ENCODE measurements at regions not wholly inside any gene's neighbourhood (a gene's known extent, or its start where the extent isn't known, plus 50 kb on each side); places are given as distances from the start of the nearest gene placed in this dataset.

DNA sequence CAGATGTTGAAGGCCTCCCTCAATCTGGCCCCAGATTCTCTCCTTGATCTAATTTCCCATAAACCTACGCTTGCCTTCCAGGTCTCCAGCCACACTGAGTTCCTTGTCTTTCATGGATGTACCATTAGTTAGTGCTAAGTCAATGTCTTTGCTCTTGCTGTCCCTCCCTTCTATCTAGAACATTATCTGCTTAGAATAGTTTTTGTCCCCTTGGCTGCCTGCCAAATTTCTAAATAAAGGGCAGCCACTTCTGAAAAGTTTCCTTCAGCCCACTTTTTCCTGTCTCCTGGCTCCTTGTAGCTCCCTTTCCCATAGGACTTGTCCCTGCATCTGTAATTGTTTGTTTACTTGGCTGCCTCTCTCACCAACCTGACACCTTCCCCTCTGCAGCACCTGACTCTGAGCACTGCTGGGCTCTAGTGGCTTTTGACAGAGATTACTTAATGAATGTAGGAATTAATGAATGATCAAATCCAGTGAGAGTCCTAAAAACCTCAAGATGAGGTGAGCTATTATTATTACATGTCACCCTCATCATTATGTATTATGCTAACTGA lies 58.3 kb downstream of the CXCL12 start:
- Histone ChIP-seq H3K4me3 (ENCODE audit: low read depth, low read length) (no peak overlapping the region), H3K36me3 (no peaks in the 10 kb centered on the region), H3K27me3 (no peaks in the 10 kb centered on the region), H3K4me1 (no peaks in the 10 kb centered on the region), H3K9me3 (no peaks in the 10 kb centered on the region)
- TF ChIP-seq, protein P1, sequence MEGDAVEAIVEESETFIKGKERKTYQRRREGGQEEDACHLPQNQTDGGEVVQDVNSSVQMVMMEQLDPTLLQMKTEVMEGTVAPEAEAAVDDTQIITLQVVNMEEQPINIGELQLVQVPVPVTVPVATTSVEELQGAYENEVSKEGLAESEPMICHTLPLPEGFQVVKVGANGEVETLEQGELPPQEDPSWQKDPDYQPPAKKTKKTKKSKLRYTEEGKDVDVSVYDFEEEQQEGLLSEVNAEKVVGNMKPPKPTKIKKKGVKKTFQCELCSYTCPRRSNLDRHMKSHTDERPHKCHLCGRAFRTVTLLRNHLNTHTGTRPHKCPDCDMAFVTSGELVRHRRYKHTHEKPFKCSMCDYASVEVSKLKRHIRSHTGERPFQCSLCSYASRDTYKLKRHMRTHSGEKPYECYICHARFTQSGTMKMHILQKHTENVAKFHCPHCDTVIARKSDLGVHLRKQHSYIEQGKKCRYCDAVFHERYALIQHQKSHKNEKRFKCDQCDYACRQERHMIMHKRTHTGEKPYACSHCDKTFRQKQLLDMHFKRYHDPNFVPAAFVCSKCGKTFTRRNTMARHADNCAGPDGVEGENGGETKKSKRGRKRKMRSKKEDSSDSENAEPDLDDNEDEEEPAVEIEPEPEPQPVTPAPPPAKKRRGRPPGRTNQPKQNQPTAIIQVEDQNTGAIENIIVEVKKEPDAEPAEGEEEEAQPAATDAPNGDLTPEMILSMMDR (IDR thresholded peaks at IDR 0.05; ENCODE audit: low read depth, low read length): no peak
- no peak for DNase-seq

GRCh38 chr10:44325596-44326307 lies 59.1 kb downstream of the CXCL12 start:
- DNase-seq: no peak
- TF ChIP-seq, protein P1 (IDR thresholded peaks at IDR 0.05; ENCODE audit: low read depth, low read length): no peak
- H3K9me3 ChIP-seq: no peaks in the 10 kb centered on the region

GRCh38 chr10:44325157-44325556 lies 59.7 kb downstream of the CXCL12 start:
- Histone ChIP-seq H3K4me3 (ENCODE audit: low read depth, low read length) (no peak overlapping the region), H3K27me3 (no peaks in the 10 kb centered on the region), H3K9me3 (no peaks in the 10 kb centered on the region), H3K36me3 (no peaks in the 10 kb centered on the region), H3K4me1 (no peaks in the 10 kb centered on the region)
- TF ChIP-seq, protein P1 (IDR thresholded peaks at IDR 0.05; ENCODE audit: low read depth, low read length): no peak
- no peak for DNase-seq

More at GRCh38 chr10:44325596-44326307, 59.1 kb downstream of the CXCL12 start:
- no peaks in the 10 kb centered on the region for H3K4me1 ChIP-seq
- no peaks in the 10 kb centered on the region for H3K27me3 ChIP-seq
- no peaks in the 10 kb centered on the region for H3K36me3 ChIP-seq
- no peak overlapping the region for H3K4me3 ChIP-seq (ENCODE audit: low read depth, low read length)

DNA sequence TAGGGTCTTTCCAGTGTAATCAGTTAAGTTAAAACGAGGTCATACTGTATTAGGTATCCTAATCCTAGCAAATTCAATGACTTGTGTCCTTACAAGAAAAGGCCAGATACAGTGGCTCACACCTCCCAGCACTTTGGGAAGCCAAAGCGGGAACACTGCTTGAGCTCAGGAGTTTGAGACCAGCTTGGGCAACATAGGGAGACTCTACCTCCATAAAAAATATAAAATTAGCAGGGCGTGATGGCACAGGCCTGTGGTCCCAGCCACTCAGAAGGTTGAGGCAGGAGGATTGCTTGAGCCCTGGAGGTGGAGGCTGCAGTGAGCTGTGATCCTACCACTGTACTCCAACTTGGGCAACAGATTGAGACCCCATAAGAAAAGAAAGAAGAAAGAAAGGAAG lies 61.1 kb downstream of the CXCL12 start:
- DNase-seq: no peak
- Histone ChIP-seq H3K4me3 (ENCODE audit: low read depth, low read length) (no peak overlapping the region), H3K4me1 (no peaks in the 10 kb centered on the region), H3K27me3 (no peaks in the 10 kb centered on the region), H3K9me3 (no peaks in the 10 kb centered on the region), H3K36me3 (no peaks in the 10 kb centered on the region)
- TF ChIP-seq, protein P1 (IDR thresholded peaks at IDR 0.05; ENCODE audit: low read depth, low read length): no peak

DNA sequence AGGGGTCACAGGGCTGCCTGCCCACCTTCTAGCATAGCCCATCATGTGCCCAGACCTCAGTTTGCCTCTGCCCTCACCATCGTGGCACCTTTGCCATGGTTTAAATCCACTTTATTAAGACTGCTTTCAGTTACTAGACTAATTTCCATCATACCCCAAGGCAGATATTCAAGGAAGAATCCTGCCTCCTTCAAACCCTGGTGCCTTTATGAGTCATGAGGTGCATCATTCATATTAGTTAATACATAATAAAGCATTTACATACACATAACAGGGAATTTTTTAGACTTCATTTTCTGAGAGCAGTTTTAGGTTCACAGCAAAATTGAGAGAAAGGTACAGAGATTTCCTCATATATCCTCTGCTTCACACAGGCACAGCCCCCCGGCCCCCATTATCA lies 62.8 kb downstream of the CXCL12 start:
- DNase-seq: no peak
- H3K36me3 ChIP-seq: no peaks in the 10 kb centered on the region
- no peaks in the 10 kb centered on the region for H3K4me1 ChIP-seq
- H3K27me3 ChIP-seq: no peaks in the 10 kb centered on the region
- TF ChIP-seq, protein P1 (IDR thresholded peaks at IDR 0.05; ENCODE audit: low read depth, low read length): no peak
- H3K9me3 ChIP-seq: no peaks in the 10 kb centered on the region
- H3K4me3 ChIP-seq (ENCODE audit: low read depth, low read length): no peak overlapping the region

DNA sequence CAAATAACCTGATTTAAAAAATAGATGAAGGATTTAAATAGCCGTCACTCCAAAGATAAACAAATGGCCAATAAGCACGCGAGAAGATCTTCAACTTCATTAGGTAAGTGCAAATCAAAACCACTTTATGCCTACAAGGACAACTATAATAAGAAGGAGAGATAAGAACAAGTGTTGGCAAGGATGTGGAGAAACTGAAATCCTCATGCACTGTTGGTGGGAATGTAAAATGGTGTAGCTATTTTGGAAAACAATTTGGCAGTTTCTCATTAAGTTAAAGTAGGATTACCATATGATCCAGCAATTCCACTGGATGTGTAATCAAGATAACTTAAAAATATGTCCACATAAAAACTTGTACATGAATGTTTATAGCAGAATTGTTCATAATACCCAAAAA lies 64.1 kb downstream of the CXCL12 start:
- no peaks in the 10 kb centered on the region for H3K27me3 ChIP-seq
- H3K36me3 ChIP-seq: no peaks in the 10 kb centered on the region
- TF ChIP-seq, protein P1 (IDR thresholded peaks at IDR 0.05; ENCODE audit: low read depth, low read length): no peak
- H3K9me3 ChIP-seq: no peaks in the 10 kb centered on the region
- no peak for DNase-seq
- no peak overlapping the region for H3K4me3 ChIP-seq (ENCODE audit: low read depth, low read length)
- H3K4me1 ChIP-seq: peaks cover 3% of the 10 kb centered on the region
